IPS-NIHi11 (cell line): ENCODE measurements at regions not wholly inside any gene's neighbourhood (a gene's known extent, or its start where the extent isn't known, plus 50 kb on each side); places are given as distances from the start of the nearest gene placed in this dataset.
"Not testable (repeated sequence)": the region's sequence is repeated elsewhere in the genome, so short reads cannot be mapped to it uniquely, and the experiment has no call there.

Experiments used
- DNase-seq: peaks from one replicate; pipeline ENCODE4 v3.0.0; 2012; ENCODE audit warnings: mixed read lengths, low spot score

DNA sequence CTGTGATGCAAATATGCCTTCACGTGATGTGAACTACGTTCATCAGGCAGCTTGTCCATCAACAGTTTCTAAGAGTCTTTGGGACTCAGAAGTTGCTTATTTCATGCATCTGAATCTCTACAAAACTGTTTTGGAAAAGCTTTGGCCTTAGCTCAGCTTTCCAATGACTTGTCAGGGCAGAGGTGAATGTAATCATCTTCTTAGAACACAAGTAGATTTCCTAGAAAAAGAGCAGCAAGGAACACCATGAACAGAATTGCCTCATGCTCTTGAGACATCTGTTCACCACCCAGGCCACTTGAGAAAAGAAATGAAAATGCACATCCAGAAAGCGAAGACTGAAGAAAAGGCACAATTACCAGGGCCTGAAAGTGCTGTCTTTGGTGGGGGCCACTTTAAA lies 105.8 kb upstream of the PDHA1 start:
- no peak for DNase-seq

DNA sequence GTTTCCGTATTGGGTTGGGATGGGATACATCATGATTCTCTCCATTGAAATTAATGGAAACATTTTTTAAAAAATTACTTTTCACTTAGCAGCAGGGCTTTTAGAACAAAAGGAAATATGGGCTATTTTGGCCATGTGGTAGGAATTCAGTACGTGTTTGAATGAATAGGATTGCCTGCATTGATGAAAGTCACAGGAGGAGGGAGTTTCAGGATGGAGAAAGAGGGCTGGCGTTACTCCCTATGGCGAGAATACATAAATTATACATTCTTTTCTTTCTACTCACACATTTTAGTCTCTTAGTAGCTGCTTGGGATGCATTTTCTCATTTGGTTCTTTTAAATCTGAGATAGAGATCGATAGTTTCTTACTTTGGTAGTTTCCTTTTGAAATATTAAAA lies 100.3 kb upstream of the PDHA1 start:
- DNase-seq: no peak

DNA sequence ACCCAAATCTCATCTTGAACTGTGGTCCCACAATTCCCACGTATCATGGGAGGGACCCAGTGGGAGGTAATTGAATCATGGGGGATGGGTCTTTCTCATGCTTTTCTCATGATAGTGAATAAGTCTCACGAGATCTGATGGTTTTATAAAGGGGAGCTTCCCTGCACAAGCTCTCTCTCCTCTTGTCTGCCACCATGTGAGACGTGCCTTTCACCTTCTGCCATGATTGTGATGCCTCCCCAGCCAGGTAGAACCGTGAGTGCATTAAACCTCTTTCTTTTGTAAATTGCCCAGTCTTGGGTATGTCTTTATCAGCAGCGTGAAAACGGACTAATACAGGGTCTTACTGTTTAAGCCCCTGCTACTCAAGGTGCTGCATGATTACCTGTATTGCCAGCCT lies 98.8 kb upstream of the PDHA1 start:
- not testable (repeated sequence) for DNase-seq

DNA sequence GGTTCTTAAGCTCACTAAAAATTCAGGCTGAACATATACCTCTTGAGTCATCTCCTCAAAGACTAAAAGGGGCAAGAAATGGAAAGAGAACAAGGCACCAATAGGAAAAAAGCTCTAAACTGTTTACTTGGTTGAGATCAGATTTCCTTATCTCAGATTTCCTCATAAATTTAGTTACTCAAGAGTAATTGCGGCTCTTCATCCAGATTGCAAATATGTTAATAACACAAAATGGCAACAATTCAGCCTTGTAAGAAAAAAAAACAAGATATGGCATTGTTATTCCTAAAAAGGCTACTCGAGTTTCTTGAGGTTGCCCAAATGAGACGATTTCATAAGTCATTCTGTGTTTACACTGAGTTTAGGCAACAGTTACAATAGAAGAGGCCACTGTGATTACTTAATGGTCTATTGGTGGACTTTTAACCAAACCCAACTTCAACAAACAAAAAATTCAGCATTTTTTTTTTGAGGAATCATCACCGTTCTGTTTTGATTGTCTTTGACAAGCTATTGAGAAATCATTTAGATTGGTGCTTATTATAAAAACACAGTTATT lies 97.9 kb upstream of the PDHA1 start:
- no peak for DNase-seq

DNA sequence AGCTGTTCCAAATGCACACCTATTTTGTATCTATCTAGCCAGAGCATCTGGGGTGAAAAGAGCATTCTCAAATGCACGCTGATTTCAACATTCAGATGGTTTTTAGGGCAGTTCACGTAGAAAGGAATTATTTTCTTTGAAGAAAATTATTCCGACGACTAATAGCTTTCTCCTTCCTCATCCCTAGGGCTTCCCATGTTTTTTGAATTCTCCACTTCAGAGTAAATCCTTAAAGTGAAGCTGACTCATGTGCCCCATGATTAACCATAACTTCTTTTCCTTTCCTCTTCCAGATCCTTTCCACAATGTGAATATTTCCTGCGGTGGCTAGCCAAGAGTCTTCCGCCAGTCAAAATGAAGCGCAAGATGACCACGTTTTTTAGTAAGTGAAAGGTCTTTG lies 86.7 kb upstream of the PDHA1 start:
- DNase-seq: no peak

DNA sequence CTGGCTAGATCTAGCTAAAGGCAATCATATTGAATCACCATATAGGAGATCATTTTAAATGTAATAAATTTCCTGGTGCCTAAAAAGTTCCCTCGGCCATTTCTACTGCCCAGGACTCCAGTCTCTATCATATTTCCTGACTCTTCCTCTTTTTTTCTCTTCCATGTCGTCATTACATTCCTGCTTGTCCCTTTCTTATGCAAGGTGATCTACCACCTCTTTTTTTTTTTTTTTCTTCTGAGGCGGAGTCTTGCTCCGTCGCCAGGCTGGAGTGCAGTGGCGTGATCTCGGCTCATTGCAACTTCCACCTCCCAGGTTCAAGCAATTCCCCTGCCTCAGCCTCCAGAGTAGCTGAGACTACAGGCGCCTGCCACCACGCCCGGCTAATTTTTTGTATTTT lies 82.7 kb upstream of the PDHA1 start:
- DNase-seq: peak; percentile 20

DNA sequence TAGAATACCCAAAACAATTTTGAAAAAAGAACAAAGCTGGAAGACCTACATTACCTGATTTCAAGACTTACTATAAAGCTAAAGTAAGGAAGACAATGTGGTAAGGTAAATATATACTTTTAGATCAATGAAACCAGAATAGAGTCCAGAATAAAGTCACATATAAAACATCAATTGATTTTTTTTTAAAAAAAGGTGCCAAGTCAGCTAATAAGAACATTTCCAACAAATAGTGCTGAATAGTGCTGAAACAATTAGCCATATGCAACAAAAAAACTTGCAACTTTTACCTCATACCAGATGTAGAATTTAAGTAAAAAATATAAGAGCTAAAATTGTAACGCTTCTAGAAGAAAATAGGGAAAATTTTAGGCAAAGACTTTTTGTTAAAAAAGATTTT lies 73.0 kb upstream of the PDHA1 start:
- no peak for DNase-seq

DNA sequence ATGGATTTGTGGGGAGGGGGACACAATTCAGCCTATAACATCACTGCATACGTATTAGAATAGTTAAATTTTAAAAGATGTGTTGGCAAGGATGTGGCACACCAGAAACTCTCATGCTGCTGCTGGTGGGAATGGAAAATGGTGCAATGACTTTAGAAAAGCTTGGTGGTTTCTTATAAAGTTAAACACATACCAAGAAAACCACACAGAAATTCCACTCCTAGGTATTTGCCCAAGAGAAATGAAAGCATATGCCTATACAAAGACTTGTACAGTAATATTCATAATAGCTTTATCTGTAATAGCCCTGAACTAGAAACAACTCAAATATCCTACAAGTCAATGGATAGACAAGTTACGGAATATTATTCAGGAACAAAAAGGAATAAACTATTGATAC lies 71.3 kb upstream of the PDHA1 start:
- DNase-seq: no peak

DNA sequence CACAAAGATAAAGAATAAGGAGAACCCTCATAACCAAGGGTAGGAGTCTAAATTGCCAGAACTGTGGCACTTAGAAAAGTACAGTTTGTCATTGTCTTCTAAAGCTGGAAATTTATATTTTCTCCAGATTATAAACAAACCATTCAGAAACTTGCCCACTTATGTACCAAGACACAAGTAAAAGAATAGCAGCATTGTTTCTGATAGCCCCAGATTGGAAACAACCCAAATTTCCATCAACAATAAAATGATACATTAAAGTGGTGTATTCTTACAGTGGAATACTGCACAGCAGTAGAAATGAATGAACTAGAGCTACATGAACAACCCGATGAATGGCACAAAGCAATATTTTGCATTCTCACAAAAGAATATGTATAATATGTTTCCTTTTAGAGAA lies 63.1 kb upstream of the PDHA1 start:
- DNase-seq: no peak

DNA sequence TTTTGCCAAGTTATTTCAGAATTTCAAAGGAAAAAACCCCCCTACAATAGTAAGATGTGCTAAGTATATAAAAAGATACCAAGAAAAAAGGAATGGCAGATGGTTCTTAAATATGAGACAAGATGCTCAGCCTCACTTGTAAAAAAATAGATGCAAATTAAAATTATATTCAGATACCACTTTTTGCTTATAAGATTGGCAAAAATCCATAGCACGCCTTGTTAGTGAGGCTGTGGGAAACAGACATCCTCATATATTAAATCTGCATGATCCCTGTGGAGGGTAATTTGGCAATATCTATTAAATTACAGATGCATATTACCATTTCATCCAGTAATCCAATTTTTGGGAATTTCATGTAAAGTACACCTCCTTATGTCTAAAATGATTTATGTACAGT lies 62.5 kb upstream of the PDHA1 start:
- DNase-seq: no peak

DNA sequence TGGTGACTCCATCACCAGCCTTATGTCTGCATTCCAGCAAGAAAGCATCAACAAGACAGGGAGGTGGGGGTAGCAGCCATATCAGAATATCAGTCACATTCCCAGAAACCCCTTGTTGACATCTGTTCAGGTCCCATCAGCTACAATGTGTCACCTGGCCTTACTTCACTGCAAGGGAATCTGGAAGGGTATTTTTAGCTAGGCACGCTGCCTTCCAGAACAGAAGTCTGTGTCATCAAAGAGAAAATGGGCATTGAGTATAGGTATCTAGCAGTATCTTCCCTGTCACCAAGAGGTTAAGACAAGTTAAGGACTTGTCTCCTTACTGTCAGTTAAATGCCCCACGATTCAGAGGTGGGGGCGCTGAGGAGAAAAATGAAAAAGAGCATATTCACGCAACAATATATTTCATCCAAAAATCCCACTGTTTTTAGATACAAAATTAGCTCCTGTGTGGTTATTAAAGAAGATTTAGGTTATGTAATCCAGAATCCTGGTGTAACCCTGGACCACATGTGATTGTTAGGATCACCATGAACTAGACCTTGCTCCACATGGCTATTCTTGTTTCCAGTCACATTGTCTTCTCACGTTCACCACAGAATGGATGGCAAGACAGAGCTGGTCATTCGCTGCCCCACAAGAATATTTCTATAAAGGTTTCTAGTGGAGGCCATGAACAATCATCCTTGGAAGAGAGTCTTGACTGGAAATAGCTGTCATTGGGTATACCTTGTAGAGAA lies 60.0 kb upstream of the PDHA1 start:
- no peak for DNase-seq

DNA sequence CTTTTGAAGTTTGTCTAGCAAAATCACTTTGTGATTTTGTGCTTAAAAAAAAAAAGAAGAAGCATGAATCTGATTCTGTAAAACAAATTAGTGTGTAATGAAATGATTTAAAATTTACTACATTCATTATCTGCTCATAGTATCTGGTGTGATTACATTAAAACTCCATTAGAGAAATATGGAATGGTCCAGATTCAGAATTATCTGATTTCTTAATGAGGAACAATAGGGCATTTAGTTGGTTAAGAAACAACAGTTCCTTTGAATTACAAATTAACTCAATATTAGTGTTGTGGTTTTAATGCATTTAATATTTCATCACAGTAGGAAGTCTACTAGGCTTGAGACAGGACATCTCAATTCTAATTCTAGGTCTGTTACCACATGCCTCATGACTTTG lies 57.9 kb upstream of the PDHA1 start:
- no peak for DNase-seq

DNA sequence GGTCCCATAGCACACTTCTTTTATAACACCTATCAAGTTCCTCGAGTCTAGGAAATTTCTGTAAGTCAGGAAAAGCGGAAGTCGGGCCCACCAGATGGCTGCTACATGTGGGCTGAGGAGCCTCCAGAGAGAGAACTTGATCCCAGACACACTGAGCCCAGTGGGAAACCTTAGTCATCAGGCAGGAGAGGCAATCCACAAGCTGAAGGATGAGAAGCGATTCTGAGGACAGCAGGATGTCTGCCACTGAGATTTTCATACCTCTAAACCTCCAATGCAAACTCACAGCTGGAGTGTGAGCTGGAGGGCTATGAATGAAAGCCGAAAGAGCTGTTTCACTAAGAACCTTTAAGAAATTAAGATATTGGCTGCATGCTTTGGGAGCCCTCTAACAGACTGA lies 52.6 kb upstream of the PDHA1 start:
- peak; percentile 6 for DNase-seq

DNA sequence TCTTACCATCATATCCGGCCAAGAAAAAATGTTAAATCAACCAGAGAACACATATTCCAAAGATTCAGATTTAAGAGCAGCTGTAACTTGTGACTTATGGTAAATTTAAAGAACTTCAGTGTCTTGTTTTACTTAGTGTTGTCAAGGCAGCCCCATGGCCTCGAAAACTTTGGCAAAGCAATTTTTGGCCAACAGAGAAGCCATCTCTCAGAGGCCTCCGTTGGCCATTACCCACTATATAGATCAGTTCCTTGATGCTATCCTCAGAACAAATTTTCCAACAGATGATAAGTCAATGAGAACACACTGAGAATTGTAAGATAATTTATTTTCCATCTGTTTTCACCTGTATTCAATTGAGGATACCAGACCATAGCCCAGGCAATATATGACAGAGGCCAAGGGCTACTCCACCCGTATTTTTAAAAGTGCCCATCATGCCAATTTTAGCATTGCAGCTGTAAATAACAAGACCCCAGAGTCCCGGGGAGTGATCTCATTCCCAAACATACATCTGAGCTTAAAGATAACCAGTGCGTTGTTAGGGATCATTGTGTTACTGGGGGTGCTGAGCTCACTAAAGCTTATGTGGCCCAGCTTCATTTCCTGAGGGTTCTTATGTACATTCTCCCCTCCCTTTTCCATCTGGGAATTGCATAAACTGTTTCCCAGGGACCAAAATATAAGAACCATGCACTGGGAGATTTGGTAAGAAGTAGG lies 50.0 kb upstream of the PDHA1 start:
- no peak for DNase-seq
